ENCODE measurements at regions not wholly inside any gene's neighbourhood (a gene's known extent, or its start where the extent isn't known, plus 50 kb on each side); places are given as distances from the start of the nearest gene placed in this dataset.

GRCh38 chr9:119453980-119454379, 84.7 kb upstream of the BRINP1 start:
- RAD21 ChIA-PET (ENCODE audit: low non-redundant PET in 1 of 2, low total read pairs in 2 of 2, uncharacterized antibody in 2 of 2, unreplicated experiment in 2 of 2), result no interaction called here
- DNase-seq (ENCODE audit: low read depth, low spot score), result no peak
- no peak overlapping the region for H3K27ac ChIP-seq (ENCODE audit: low read depth, low read length)
- no peaks in the 10 kb centered on the region for H4K20me1 ChIP-seq (ENCODE audit: insufficient read depth)
- no TSS peak for BruUV-seq (replicated peaks)
- no peak for TF ChIP-seq FOSL1 (IDR thresholded peaks at IDR 0.05; ENCODE audit: low read depth)
- no peak for TF ChIP-seq POLR2A (IDR thresholded peaks at IDR 0.05; ENCODE audit: borderline replicate concordance, extremely low read depth, insufficient read depth, insufficient read length)
- no peak for TF ChIP-seq CTCF (IDR thresholded peaks at IDR 0.05 in 2 of 3, conservative IDR thresholded peaks at IDR 0.05 in 1 of 3; ENCODE audit: borderline replicate concordance in 1 of 3, insufficient read depth in 1 of 3, low read depth in 2 of 3, low read length in 2 of 3)
- no peak for TF ChIP-seq JUND (IDR thresholded peaks at IDR 0.05)
- no peak for TF ChIP-seq MAX (IDR thresholded peaks at IDR 0.05)
- no peak for TF ChIP-seq ELF1 (IDR thresholded peaks at IDR 0.05; ENCODE audit: borderline replicate concordance, low read depth)
- no peak for TF ChIP-seq REST (IDR thresholded peaks at IDR 0.05; ENCODE audit: low read depth)
- no peak for TF ChIP-seq EZH2 (IDR thresholded peaks at IDR 0.05)
- TF ChIP-seq ZFX (IDR thresholded peaks at IDR 0.05), result no peak
- H3K36me3 ChIP-seq (ENCODE audit: control insufficient read depth in 1 of 2, insufficient read depth in 2 of 2, low read length in 2 of 2), result no peaks in the 10 kb centered on the region
- H3K4me3 ChIP-seq (replicated peaks in 1 of 2; ENCODE audit: low read depth in 1 of 2, low read length in 2 of 2), result no peak overlapping the region
- H3K9me3 ChIP-seq (ENCODE audit: control insufficient read depth in 1 of 2, insufficient read depth in 1 of 2, low read depth in 1 of 2, low read length in 2 of 2), result peaks cover 4 to 10% of the 10 kb centered on the region in 2 experiments; a peak in 1 of 4 replicates
- H3K27me3 ChIP-seq (ENCODE audit: insufficient read depth, low read length), result no peaks in the 10 kb centered on the region
- POLR2A ChIA-PET, result no interaction called here
- no peaks in the 10 kb centered on the region for H3K79me2 ChIP-seq (ENCODE audit: insufficient read depth, low read length)
- no peak overlapping the region for H3K9ac ChIP-seq (ENCODE audit: low read length)
- H3K4me2 ChIP-seq (ENCODE audit: low read length), result no peak overlapping the region
- H3K4me1 ChIP-seq (ENCODE audit: control insufficient read depth in 1 of 2, insufficient read depth in 2 of 2, low read length in 2 of 2), result no peaks in the 10 kb centered on the region
- H3K9me2 ChIP-seq (ENCODE audit: insufficient read depth), result no peaks in the 10 kb centered on the region
- CTCF ChIA-PET, result no interaction called here
- ATAC-seq, result no peak
- intact Hi-C loops (cut with micrococcal nuclease), result no loop called here
- no peak overlapping the region for H2AFZ ChIP-seq (ENCODE audit: low read depth, low read length, poor library complexity, severe bottlenecking)

All from HCT116 (cell line).